Neural progenitor cell (in vitro differentiated cells): ENCODE measurements at regions not wholly inside any gene's neighbourhood (a gene's known extent, or its start where the extent isn't known, plus 50 kb on each side); places are given as distances from the start of the nearest gene placed in this dataset.

Source experiments
- DNase-seq: peaks from one replicate; pipeline ENCODE4 v3.0.0-alpha.2; 2016; ENCODE audit warnings: low spot score
- H2AFZ ChIP-seq: fragments of 200-600 bp; sonication (generic); replicated peaks from 2 replicates; pipeline ENCODE4 v1.6.1; 2016; ENCODE audit warnings: antibody characterized with exemption
- H3F3A ChIP-seq: fragments of 200-600 bp; sonication (generic); 2 replicates; pipeline ENCODE4 v1.6.1; 2016; ENCODE audit warnings: antibody characterized with exemption, low read depth
- H3K27ac ChIP-seq: fragments of 200-600 bp; sonication (generic); 2 replicates; pipeline ENCODE4 v1.5.1; 2016; ENCODE audit warnings: mild to moderate bottlenecking
- H3K27me3 ChIP-seq: fragments of 200-600 bp; sonication (generic); 2 replicates; pipeline ENCODE4 v1.6.1; 2016; ENCODE audit warnings: mild to moderate bottlenecking, moderate library complexity
- H3K36me3 ChIP-seq: fragments of 200-600 bp; sonication (generic); 2 replicates; pipeline ENCODE4 v1.5.1; 2016
- H3K4me1 ChIP-seq: fragments of 200-600 bp; sonication (generic); 2 replicates; pipeline ENCODE4 v1.6.1; 2016; ENCODE audit warnings: mixed run types
- H3K4me2 ChIP-seq: fragments of 200-600 bp; sonication (generic); 2 replicates; pipeline ENCODE4 v1.6.1; 2016
- H3K4me3 ChIP-seq: fragments of 200-600 bp; sonication (generic); 2 replicates; pipeline ENCODE4 v1.5.1; 2016
- H3K79me2 ChIP-seq: fragments of 200-600 bp; sonication (generic); 2 replicates; pipeline ENCODE4 v1.6.1; 2016; ENCODE audit warnings: low read depth
- H3K9ac ChIP-seq: fragments of 200-600 bp; sonication (generic); 2 replicates; pipeline ENCODE4 v1.6.1; 2016
- H3K9me3 ChIP-seq: fragments of 200-600 bp; sonication (generic); 2 replicates; pipeline ENCODE4 v1.5.1; 2016; ENCODE audit warnings: low read depth
- H4K20me1 ChIP-seq: fragments of 200-600 bp; sonication (generic); 2 replicates; pipeline ENCODE4 v1.6.1; 2016; ENCODE audit warnings: low read depth
- H3K27ac Mint-ChIP-seq: 3 replicates; pipeline ENCODE4 v1.8.0; 2021; ENCODE audit warnings: mixed read lengths
- H3K27me3 Mint-ChIP-seq: 2 replicates; pipeline ENCODE4 v1.8.0; 2022; ENCODE audit warnings: low read depth, mild to moderate bottlenecking, inconsistent platforms, moderate library complexity, mixed read lengths; ENCODE audit not compliant: insufficient read depth
- H3K36me3 Mint-ChIP-seq: 3 replicates; pipeline ENCODE4 v1.8.0; 2021; ENCODE audit warnings: mixed read lengths
- H3K4me1 Mint-ChIP-seq: 3 replicates; pipeline ENCODE4 v1.8.0; 2021; ENCODE audit warnings: mixed read lengths
- H3K4me3 Mint-ChIP-seq: 3 replicates; pipeline ENCODE4 v1.8.0; 2021; ENCODE audit warnings: mild to moderate bottlenecking, moderate library complexity, mixed read lengths
- H3K9me3 Mint-ChIP-seq: 3 replicates; pipeline ENCODE4 v1.8.0; 2020; ENCODE audit warnings: mixed read lengths
- EZH2 ChIP-seq: fragments of 200-600 bp; sonication (generic); IDR thresholded peaks from 2 replicates; pipeline ENCODE4 v1.6.1; 2017; ENCODE audit warnings: antibody characterized with exemption, mild to moderate bottlenecking, moderate library complexity
- EZH2phosphoT487 ChIP-seq: fragments of 200-600 bp; sonication (generic); IDR thresholded peaks from 2 replicates; pipeline ENCODE4 v1.6.1; 2017; ENCODE audit warnings: antibody characterized with exemption
- TF ChIP-seq, protein P1 (sequence below): fragments of 200-600 bp; sonication (generic); IDR thresholded peaks from 2 replicates; pipeline ENCODE4 v1.5.1; 2017; ENCODE audit warnings: antibody characterized with exemption, mild to moderate bottlenecking

- Histone ChIP-seq H3K4me1 (peaks cover 18% of the 10 kb centered on the region), H4K20me1 (no peaks in the 10 kb centered on the region), H3K27ac (no peak overlapping the region), H3K4me3 (no peak overlapping the region), H2AFZ (no peak overlapping the region), H3K36me3 (no peaks in the 10 kb centered on the region), H3K9ac (no peak overlapping the region), H3K79me2 (no peaks in the 10 kb centered on the region), H3K4me2 (peak overlapping the region; percentile 57), H3K27me3 (no peaks in the 10 kb centered on the region), H3K9me3 (no peaks in the 10 kb centered on the region), H3F3A (no peaks in the 10 kb centered on the region)
- Mint-ChIP-seq H3K36me3 (no peaks in the 10 kb centered on the region), H3K9me3 (no peaks in the 10 kb centered on the region), H3K27ac (no peak overlapping the region), H3K4me3 (no peak overlapping the region), H3K27me3 (peaks cover 11% of the 10 kb centered on the region), H3K4me1 (peaks cover 21% of the 10 kb centered on the region)
- TF ChIP-seq EZH2 (no peak), EZH2phosphoT487 (no peak)
- TF ChIP-seq, protein P1, sequence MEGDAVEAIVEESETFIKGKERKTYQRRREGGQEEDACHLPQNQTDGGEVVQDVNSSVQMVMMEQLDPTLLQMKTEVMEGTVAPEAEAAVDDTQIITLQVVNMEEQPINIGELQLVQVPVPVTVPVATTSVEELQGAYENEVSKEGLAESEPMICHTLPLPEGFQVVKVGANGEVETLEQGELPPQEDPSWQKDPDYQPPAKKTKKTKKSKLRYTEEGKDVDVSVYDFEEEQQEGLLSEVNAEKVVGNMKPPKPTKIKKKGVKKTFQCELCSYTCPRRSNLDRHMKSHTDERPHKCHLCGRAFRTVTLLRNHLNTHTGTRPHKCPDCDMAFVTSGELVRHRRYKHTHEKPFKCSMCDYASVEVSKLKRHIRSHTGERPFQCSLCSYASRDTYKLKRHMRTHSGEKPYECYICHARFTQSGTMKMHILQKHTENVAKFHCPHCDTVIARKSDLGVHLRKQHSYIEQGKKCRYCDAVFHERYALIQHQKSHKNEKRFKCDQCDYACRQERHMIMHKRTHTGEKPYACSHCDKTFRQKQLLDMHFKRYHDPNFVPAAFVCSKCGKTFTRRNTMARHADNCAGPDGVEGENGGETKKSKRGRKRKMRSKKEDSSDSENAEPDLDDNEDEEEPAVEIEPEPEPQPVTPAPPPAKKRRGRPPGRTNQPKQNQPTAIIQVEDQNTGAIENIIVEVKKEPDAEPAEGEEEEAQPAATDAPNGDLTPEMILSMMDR, result no peak
- no peak for DNase-seq
Observed at GRCh38 chr22:49152939-49153770, 674.5 kb downstream of the BRD1 start.

- Mint-ChIP-seq H3K4me3 (no peak overlapping the region), H3K27ac (no peak overlapping the region), H3K9me3 (no peaks in the 10 kb centered on the region), H3K27me3 (peaks cover 11% of the 10 kb centered on the region), H3K36me3 (no peaks in the 10 kb centered on the region), H3K4me1 (peaks cover 25% of the 10 kb centered on the region)
- no peak overlapping the region for H3K4me3 ChIP-seq
- no peaks in the 10 kb centered on the region for H3F3A ChIP-seq
- no peak overlapping the region for H2AFZ ChIP-seq
- no peaks in the 10 kb centered on the region for H3K27me3 ChIP-seq
- no peaks in the 10 kb centered on the region for H3K79me2 ChIP-seq
- H3K4me1 ChIP-seq, result peaks cover 18% of the 10 kb centered on the region
- no peaks in the 10 kb centered on the region for H3K9me3 ChIP-seq
- peak overlapping the region; percentile 57 for H3K4me2 ChIP-seq
- TF ChIP-seq, protein P1, result no peak
- TF ChIP-seq EZH2, result no peak
- TF ChIP-seq EZH2phosphoT487, result no peak
- H3K36me3 ChIP-seq, result no peaks in the 10 kb centered on the region
- no peak overlapping the region for H3K27ac ChIP-seq
- H4K20me1 ChIP-seq, result no peaks in the 10 kb centered on the region
- peak; percentile 68 for DNase-seq
- H3K9ac ChIP-seq, result no peak overlapping the region
Observed at GRCh38 chr22:49152127-49152938, 675.3 kb downstream of the BRD1 start.

DNA sequence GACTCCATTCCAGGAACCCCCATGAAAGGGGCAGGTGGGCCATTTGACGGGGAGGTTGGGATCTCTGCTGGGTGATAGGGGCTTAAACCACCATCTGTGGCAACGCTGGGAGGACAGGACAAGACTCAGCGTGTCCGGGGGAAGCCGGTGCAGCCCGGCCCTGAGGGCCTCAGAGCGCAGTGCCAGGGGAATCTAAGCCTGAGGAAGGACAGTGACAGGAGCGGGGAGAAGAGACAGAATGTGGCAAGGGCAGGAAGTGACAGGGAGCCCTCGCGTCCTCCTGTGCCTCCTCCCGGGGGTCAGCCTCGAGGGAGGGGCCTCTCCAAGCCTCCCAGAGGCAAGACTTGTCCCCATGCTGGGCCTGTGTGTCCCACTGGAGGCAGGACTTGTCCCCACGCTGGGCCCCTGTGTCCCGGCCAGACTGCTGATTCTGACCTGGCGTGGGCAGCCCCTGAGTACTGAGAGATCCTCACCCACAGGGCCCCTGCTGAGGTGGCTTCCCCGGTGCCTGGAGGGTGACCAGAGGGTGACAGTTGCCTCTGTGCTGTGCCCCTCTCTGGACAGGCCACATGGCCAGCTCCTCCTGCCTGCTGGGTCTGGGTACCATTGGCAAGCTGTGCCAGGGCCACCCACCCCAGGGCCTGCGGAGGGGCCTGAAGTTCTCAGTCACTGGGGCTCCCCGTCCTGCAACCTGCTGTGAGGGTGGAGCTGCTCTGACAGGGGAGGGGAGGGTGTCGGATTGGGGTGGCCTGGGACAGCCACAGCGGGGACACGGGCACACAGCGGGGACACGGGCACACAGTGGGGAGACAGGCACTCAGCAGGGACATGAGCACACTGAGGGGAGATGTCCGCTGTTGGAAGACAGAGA is 676.2 kb downstream of the BRD1 start:
- Histone ChIP-seq H2AFZ (no peak overlapping the region), H3K36me3 (no peaks in the 10 kb centered on the region), H3K9ac (no peak overlapping the region), H3K79me2 (no peaks in the 10 kb centered on the region), H4K20me1 (no peaks in the 10 kb centered on the region), H3F3A (no peaks in the 10 kb centered on the region), H3K4me3 (no peak overlapping the region), H3K4me1 (peaks cover 18% of the 10 kb centered on the region), H3K27ac (no peak overlapping the region), H3K9me3 (no peaks in the 10 kb centered on the region), H3K27me3 (no peaks in the 10 kb centered on the region), H3K4me2 (peak overlapping the region; percentile 57)
- H3K36me3 Mint-ChIP-seq, result no peaks in the 10 kb centered on the region
- TF ChIP-seq EZH2phosphoT487 (no peak), EZH2 (no peak)
- TF ChIP-seq, protein P1, result no peak
- no peaks in the 10 kb centered on the region for H3K9me3 Mint-ChIP-seq
- DNase-seq, result no peak
- H3K4me1 Mint-ChIP-seq, result peaks cover 25% of the 10 kb centered on the region
- no peak overlapping the region for H3K4me3 Mint-ChIP-seq
- peaks cover 8% of the 10 kb centered on the region for H3K27me3 Mint-ChIP-seq
- peak overlapping the region; percentile 86 for H3K27ac Mint-ChIP-seq
